HUES48 (cell line): ENCODE measurements at regions not wholly inside any gene's neighbourhood (a gene's known extent, or its start where the extent isn't known, plus 50 kb on each side); places are given as distances from the start of the nearest gene placed in this dataset.
"Not testable (repeated sequence)": the region's sequence is repeated elsewhere in the genome, so short reads cannot be mapped to it uniquely, and the experiment has no call there.

Experiments
- H3K27ac ChIP-seq: one replicate; pipeline ENCODE4 v1.7.0; 2013; ENCODE audit warnings: low read depth, low read length, inconsistent platforms
- H3K27me3 ChIP-seq: 2 replicates; pipeline ENCODE4 v1.6.1; 2013; ENCODE audit warnings: mild to moderate bottlenecking, low read length; ENCODE audit not compliant: control insufficient read depth, insufficient read depth
- H3K36me3 ChIP-seq: 2 replicates; pipeline ENCODE4 v1.6.1; 2013; ENCODE audit warnings: low read length; ENCODE audit not compliant: control insufficient read depth, insufficient read depth
- H3K4me1 ChIP-seq: 2 replicates; pipeline ENCODE4 v1.6.1; 2013; ENCODE audit warnings: mild to moderate bottlenecking, low read length; ENCODE audit not compliant: control insufficient read depth, insufficient read depth
- H3K4me3 ChIP-seq: 2 replicates; pipeline ENCODE4 v1.5.1; 2013; ENCODE audit warnings: mild to moderate bottlenecking, low read depth, low read length
- H3K9ac ChIP-seq: 2 replicates; pipeline ENCODE4 v1.6.1; 2013; ENCODE audit warnings: mild to moderate bottlenecking, low read depth, low read length, moderate library complexity
- H3K9me3 ChIP-seq: 2 replicates; pipeline ENCODE4 v1.6.1; 2013; ENCODE audit warnings: low read length; ENCODE audit not compliant: control insufficient read depth, insufficient read depth

DNA sequence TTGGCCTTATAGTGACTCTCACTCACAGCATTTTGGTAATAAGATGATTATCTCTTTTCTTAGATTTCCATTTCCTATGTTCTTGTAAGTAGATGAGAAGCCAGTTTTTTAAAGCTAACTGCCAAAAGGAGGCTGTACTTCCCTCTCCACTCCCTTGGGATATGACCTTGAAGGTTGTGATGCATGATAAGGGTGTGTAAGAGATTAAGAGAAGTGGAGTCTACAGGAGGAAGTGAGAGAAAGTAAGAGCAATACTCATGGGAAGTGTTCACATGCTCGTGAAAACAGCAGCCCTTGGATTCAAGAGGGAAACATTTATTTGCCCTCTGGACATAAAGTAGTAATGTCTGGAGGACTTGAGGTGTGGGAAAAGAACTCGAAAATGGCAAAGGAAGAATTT is 171.5 kb downstream of the EVA1A start:
- no peaks in the 10 kb centered on the region for H3K4me1 ChIP-seq
- peaks cover 12% of the 10 kb centered on the region for H3K9me3 ChIP-seq
- H3K9ac ChIP-seq, result no peak overlapping the region
- no peaks in the 10 kb centered on the region for H3K27me3 ChIP-seq
- H3K27ac ChIP-seq, result no peak overlapping the region
- no peaks in the 10 kb centered on the region for H3K36me3 ChIP-seq
- no peak overlapping the region for H3K4me3 ChIP-seq

DNA sequence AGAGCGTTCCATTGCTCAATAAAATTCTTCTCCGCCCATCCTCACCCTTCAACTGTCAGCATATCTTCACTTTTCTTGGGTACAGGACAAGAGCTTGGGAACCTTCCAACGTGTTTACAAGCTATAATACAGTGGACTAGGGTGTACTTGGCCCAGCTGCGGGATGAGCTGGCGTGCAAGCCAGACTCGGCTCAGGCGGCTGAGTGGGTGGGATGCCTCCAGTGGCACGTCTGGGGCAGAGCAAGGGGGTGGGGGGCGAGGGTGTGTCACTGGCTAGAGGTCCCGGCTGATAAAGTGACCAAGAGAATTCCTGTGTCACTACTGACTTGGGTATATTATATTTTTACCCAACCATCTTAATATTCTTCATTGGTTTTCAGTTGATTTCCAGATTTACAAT is 179.7 kb downstream of the EVA1A start:
- H3K4me1 ChIP-seq, result no peaks in the 10 kb centered on the region
- no peaks in the 10 kb centered on the region for H3K36me3 ChIP-seq
- no peak overlapping the region for H3K9ac ChIP-seq
- H3K27me3 ChIP-seq, result no peaks in the 10 kb centered on the region
- peaks cover 8% of the 10 kb centered on the region for H3K9me3 ChIP-seq
- no peak overlapping the region for H3K4me3 ChIP-seq
- H3K27ac ChIP-seq, result no peak overlapping the region

DNA sequence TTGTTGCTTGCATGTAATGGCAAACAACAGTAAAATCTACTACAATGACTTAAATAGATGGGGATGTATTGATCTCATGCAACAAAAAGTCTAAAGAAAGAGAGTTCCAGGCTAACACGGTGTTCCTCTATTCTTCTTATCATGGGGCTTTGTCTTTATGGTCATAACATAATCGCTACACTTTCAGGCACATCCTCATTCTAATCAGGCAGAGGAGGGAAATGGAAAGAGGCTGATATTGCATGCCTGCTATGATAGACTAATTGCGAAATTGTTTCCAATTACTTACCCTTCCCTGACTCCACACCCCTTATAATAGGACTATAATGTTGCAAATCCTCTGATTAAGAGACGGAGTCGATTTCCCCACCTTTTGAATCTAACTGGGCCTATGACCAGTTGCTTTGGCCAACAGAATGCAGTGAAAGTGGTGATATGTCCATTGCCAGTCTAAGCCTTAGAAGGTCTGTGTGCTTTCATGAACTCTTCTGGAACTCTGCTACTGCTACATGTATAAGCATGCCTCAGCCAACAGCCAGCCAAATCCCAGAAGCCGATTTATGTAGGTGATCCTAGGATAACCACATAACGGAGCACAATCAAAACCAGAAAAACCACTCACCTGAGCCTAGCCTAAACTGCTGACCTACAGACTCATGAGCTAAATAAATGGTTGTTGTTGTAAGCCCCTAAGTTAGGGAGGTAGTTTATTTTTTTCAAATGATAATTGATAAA is 180.3 kb upstream of the TACR1 start:
- Histone ChIP-seq H3K4me1 (peaks cover 3% of the 10 kb centered on the region; the same call in 1 of the 2 replicates), H3K27ac (no peak overlapping the region), H3K9ac (no peak overlapping the region), H3K36me3 (no peaks in the 10 kb centered on the region), H3K4me3 (no peak overlapping the region), H3K9me3 (no peaks in the 10 kb centered on the region), H3K27me3 (no peaks in the 10 kb centered on the region)

GRCh38 chr2:75375646-75376582 is 176.6 kb upstream of the TACR1 start:
- H3K27me3 ChIP-seq, result no peaks in the 10 kb centered on the region
- no peaks in the 10 kb centered on the region; the same call in 1 of the 2 replicates for H3K9me3 ChIP-seq
- no peaks in the 10 kb centered on the region for H3K36me3 ChIP-seq
- no peak overlapping the region for H3K27ac ChIP-seq
- H3K4me1 ChIP-seq, result peaks cover 5% of the 10 kb centered on the region; the same call in 1 of the 2 replicates
- H3K4me3 ChIP-seq, result no peak overlapping the region
- no peak overlapping the region for H3K9ac ChIP-seq

DNA sequence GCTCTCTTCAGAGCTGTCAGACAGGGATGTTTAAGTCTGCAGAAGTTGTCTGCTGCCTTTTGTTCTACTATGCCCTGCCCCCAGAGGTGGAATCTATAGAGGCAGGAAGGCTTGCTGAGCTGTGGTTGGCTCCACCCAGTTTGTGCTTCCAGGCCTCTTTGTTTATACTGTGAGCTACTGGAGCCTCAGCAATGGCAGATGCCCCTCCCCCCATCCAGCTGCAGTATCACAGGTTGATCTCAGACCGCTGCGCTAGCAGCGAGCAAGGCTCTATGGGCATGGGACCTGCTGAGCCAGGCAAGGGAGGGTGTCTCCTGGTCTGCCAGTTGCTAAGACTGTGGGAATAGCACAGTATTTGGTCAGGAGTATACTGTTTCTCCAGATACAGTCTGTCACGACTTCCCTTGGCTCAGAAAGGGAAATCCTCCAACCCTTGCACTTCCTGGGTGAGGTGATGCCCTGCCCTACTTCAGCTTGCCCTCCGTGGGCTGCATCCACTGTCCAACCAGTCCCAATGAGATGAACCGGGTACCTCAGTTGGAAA is 175.2 kb upstream of the TACR1 start:
- H3K4me3 ChIP-seq, H3K9ac ChIP-seq, H3K36me3 ChIP-seq, H3K27me3 ChIP-seq, H3K9me3 ChIP-seq, H3K27ac ChIP-seq, H3K4me1 ChIP-seq: not testable (repeated sequence)

DNA sequence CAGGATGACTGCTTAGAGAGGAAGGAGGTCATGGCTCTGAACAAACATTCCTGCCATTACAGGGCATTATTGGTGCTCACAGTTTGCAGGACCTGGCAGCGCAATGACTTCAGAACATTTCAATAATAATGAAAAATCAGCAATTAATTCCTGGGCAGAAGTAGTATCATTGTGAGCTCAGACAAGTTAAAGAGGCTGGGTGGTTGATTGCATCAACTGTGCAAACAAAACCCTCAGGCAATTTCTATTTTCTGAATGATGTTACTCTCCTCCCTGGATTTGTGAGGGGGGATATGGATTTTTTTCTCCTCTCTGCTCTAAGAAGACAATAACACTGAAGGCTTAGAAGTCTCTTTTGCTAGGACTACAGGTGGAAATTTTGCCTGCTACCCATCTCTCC is 168.1 kb upstream of the TACR1 start:
- no peaks in the 10 kb centered on the region for H3K9me3 ChIP-seq
- H3K9ac ChIP-seq, result no peak overlapping the region
- no peak overlapping the region for H3K4me3 ChIP-seq
- no peak overlapping the region for H3K27ac ChIP-seq
- no peaks in the 10 kb centered on the region for H3K27me3 ChIP-seq
- no peaks in the 10 kb centered on the region for H3K4me1 ChIP-seq
- no peaks in the 10 kb centered on the region for H3K36me3 ChIP-seq

DNA sequence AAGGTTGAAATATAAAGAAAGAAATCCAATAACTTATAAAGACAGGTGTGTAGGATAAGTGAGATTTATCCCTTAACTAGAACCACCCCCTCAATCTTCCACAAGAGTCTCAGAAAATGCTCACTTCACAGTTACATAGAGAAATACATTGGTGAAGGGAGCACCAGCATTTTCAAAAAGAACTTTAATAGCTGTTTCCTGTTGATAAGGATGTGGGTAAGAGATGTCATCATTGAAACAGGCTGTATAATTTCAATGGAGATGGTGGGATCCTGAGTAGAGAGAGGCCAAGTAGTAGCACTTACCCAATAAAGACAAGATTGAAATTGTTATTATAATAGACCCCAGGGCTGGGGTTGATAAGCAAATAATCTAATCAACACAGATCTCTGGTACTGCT is 162.2 kb upstream of the TACR1 start:
- no peaks in the 10 kb centered on the region for H3K27me3 ChIP-seq
- H3K9me3 ChIP-seq, result no peaks in the 10 kb centered on the region
- no peaks in the 10 kb centered on the region for H3K36me3 ChIP-seq
- no peak overlapping the region for H3K27ac ChIP-seq
- no peak overlapping the region for H3K4me3 ChIP-seq
- no peak overlapping the region for H3K9ac ChIP-seq
- H3K4me1 ChIP-seq, result no peaks in the 10 kb centered on the region

DNA sequence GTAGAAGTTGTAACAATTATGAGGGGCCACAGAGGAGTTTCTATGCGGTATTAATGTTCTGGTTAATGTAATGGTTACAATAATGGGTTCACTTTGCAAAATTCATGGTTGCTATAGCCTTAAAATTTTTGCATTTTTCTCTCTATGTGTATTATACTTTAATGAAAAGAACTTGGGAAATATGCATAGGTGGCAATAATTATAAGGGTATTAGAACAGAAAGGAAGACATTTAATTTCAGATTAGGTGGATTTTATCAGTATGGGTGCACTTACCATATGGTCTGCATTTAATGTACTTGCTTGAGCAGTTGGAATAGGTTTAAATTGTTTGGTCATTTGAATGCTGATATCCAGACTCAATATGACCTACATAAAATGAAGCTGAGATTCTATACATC is 161.6 kb upstream of the TACR1 start:
- H3K9me3 ChIP-seq, result no peaks in the 10 kb centered on the region
- no peaks in the 10 kb centered on the region for H3K4me1 ChIP-seq
- H3K27me3 ChIP-seq, result no peaks in the 10 kb centered on the region
- H3K36me3 ChIP-seq, result no peaks in the 10 kb centered on the region
- H3K27ac ChIP-seq, result no peak overlapping the region
- H3K4me3 ChIP-seq, result no peak overlapping the region
- no peak overlapping the region for H3K9ac ChIP-seq

DNA sequence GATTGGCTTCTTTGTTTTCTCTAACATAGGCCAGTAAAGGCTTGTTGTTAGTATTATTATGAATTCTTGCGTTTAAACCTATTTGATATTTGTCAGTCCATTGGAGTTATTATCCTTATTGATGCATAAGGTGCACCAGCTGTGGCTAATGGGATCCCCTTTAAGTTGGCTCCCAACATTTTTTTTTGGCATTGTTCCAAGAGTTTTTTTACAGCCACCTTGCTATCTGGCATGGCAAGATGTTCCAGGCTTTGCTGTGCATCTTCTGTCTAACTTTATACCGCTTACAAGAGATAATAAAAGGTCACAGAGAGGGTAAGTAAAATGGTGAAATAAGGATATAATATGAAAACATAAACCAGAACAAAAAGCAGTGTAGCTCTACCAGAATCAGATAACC is 157.5 kb upstream of the TACR1 start:
- Histone ChIP-seq H3K9me3 (no peaks in the 10 kb centered on the region), H3K27me3 (no peaks in the 10 kb centered on the region), H3K27ac (no peak overlapping the region), H3K4me3 (no peak overlapping the region), H3K4me1 (no peaks in the 10 kb centered on the region), H3K36me3 (no peaks in the 10 kb centered on the region), H3K9ac (no peak overlapping the region)

- Histone ChIP-seq H3K4me3 (no peak overlapping the region), H3K27ac (no peak overlapping the region), H3K9ac (no peak overlapping the region), H3K36me3 (no peaks in the 10 kb centered on the region), H3K4me1 (no peaks in the 10 kb centered on the region), H3K9me3 (no peaks in the 10 kb centered on the region), H3K27me3 (no peaks in the 10 kb centered on the region)
These were observed 153.8 kb upstream of the TACR1 start for GRCh38 chr2:75353131-75353530.

- Histone ChIP-seq H3K9me3 (no peaks in the 10 kb centered on the region), H3K9ac (no peak overlapping the region), H3K4me3 (no peak overlapping the region), H3K27ac (no peak overlapping the region), H3K36me3 (no peaks in the 10 kb centered on the region), H3K27me3 (no peaks in the 10 kb centered on the region), H3K4me1 (peaks cover 18% of the 10 kb centered on the region)
These were observed 149.0 kb upstream of the TACR1 start for GRCh38 chr2:75348307-75348706.
